ENCODE measurements at regions not wholly inside any gene's neighbourhood (a gene's known extent, or its start where the extent isn't known, plus 50 kb on each side); places are given as distances from the start of the nearest gene placed in this dataset.

DNA sequence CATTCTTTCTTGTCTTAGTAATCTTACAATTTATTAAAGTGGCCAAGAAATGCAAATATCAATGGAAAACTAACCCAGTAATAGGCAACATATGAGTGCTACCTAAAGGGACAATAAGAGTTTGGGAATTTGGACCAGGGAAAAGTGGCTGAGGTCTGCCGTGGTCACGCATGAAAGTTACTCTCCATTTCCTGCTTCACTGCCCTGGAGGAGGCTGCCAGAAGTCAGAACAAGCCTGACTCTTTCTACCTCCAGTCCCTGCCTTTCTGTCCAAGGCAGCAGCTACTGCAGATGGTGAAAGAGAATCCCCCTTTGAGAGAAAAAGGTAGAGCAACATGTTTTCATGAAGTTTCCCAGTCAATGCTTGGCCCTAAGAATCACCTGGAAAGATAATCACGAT lies 201.1 kb upstream of the ARGLU1 start:
- no peak for DNase-seq

DNA sequence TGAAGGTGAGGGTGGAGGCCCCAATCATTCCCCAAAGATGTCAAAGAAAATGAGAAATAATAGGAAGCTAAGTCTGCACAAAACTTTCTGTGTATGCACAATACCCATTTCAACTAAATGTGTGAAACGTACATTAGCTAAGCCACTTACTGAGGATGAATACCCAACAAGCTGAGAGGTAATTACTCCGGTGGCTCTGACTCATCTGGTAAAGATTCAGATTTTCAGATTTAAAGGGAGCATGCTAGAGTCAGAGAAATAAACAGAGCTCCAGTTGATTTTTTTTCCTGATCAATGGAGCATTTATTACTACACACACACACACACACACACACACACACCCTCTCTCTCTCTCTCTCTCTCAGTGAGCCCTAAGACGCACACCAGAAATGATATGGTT lies 194.8 kb upstream of the ARGLU1 start:
- DNase-seq: no peak

DNA sequence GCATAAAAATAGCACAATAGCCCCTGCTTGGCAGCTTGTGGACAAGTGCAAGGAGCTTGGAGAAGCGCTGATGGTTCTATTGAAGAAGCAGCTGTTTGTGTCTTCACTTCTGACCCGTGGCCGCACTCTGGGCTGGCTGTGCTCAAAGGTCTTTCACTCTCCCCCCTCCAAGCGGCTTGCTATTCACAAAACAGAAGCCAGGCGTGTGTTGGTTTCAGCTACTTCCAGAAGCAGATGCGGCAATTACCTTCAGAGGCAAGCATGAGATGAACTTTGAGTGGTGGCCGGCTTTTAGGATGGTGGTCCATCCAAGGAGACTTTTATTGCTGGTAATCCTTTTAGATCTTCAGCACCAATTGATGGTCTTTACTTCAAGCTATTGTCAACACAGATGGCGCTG lies 188.5 kb upstream of the ARGLU1 start:
- peak in 2 of 58 donors; percentile 2 to 6 for DNase-seq

DNA sequence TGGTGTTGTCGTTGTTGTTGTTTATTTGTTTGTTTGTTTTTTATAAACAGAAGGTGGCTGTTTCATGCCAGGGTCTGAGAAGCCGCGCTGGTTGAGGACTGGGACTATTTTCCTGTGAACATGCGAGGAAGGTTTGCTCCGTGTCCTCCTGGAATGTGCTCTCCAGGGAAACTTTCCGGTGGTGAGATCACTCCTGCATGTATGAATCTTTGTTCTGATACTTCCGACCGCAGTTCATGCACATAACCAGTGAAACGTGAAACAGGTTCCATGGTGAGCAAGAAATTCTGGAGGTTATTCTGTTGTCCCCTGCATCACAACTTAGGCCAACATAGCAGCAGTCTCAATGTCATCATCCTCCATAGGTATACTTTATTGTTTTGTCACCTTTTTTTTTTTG lies 187.6 kb upstream of the ARGLU1 start:
- no peak for DNase-seq

DNA sequence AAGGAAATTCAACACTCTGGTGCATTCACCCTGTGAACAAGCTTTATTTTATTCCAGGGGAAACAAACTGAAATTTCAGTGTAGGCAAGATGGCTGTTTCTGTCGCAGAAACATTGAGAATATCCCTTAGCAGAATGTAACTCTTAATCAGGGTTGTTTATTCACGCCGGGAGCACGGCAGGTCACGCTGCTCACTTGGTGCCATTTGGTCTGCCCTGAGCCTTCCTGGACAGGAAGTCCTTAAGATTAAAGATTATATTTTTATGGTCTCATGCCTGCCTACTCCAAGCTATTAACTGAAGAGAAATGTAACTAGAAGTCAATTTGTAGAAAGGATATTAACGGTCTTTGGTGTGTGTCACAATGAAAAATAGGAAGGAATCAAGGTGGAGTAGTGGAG lies 185.3 kb upstream of the ARGLU1 start:
- no peak for DNase-seq

DNA sequence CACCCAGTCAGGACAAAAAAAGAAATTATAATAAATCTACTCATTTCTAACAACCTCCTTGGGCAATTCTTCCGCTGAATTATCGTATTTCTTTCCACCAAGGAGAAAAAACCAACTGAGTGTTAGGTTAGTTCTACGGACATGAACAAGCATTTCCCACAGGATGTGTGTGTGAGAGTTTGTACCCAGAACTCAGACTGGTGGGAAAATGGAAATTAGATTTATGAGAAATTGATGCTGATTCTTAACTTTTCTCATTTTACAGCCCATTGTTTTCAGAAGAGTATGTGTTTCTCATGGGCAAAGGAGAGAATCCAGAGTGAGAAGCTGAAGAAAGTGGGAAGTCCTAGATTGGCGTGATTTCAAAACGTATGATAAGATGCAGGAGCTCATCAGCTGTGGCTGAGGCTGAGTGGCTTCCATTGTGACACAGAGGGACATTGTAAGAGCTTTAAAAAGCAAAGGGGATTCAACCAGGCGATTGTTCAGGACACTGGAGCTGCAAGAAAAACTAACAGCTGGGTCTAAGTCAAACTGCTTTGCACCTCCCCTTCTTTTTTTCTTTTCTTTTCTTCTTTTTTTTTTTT lies 184.7 kb upstream of the ARGLU1 start:
- DNase-seq: peak in 3 of 58 donors; percentile 8 to 22 (median 9)

DNA sequence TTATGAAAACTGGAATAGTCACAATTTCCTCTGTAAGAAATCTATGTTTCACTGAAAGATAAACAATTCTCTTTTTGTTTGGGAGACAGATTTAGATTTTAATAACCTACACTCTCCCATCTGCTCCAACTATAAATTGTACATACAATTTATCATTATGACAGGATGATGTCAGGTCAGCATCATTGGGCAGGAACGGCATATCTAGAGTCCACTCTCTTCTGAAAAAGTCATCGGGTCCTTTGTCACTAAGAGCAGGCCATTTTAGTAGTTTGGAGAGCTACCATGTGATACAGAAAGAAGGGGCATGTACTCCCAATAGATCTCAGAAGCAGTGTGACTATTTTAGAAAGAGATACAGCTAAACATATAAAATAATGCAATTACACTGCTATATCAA lies 180.8 kb upstream of the ARGLU1 start:
- DNase-seq: no peak

DNA sequence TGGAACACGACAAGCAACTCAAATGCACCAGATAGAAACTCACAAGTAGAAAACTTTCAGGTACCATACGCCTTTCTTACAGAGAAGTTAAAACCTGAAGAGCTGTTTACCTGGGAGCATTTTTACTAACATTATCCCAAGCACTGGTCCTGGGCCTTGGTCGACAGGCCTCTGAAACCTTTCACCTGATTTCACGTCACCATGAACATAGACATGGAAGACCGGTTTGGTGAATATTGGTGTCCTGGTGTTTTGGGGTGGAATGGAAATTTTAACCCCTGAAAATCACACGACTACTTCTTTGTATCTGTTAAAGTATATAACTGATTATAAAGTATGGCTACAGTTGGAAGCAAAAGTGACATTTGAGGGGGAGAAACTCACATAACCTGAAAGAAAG lies 176.6 kb upstream of the ARGLU1 start:
- no peak for DNase-seq

DNA sequence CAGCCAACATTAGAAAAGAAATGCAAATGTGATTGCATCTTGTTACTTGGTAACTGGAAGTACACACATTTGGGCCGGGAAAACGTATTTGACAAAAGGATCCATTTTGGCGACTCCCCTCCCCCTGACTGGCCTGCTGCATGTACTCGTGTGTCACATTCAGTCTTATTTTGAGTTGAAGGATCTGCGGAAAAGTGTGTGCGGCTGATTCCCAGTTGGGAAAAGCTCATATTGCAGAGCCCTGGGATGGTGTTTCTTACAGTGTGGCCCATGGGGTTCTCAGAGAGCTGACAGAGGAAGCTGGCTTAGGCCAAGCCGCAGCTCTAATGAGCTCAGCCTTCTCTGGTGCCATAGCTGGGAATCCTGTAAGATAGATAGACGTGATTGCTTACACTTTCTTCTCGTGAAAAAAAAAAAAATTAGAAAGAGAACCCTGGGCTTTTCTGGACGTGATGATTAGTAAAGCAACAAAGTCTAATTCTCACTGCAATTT lies 170.3 kb upstream of the ARGLU1 start:
- DNase-seq: peak in 11 of 58 donors; percentile 3 to 55 (median 12)

DNA sequence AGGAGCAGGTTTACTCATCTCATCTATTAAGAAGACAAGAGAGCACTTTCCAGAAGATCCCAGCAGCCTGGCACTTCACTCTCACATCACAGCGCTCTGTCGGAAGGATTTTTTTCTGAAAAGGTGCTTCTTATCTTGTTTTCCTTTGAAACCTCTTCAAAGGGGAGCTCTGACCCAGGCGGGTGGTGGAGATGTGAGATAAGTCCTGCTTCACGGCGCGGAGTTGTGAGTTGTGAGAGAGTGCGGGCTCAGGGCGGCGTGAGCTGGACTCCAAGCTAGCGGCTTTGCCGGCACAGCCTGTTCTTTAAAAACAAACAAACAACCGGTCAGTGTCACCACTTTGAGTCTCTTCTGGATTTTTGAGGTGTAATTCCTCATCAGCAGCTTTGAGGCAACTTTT lies 169.0 kb upstream of the ARGLU1 start:
- DNase-seq: no peak

DNA sequence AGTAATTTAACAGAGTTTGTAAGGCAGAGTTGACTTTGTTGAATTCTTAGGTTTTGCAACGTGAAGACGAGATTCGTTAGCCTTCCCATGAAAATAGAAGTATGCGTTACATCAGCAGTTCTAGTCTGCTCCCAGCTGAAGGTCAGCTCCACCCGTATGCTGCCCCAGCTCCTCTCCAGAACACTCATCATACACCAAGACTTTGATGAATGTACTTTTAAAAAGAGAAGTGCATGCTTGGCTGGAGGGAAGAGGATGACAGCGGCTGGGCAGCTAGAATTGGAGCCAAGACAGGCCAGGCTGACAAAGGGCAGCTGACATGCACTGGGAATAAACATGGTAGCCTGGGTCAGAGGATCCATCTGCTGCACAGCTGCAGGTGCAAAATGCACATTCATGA lies 166.3 kb upstream of the ARGLU1 start:
- DNase-seq: no peak

DNA sequence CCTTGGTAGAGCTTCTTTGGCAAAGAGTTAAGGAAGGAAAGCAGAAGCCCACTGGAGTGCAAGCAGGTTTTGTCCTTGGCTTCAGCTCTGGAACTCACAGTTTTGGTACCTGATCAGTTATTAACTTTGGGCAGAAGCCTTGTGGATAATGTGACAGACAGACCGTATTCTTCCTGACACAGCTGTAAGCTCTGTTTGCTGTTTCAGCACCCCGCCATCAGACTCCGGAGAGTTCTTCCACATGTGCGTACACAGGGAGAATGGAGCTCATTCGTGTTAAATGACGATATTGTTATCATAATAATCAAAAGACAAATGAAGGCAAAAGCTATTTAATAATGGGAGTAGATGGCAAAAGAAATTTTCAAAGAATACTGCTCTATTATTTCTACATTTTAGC lies 155.1 kb upstream of the ARGLU1 start:
- no peak for DNase-seq

DNA sequence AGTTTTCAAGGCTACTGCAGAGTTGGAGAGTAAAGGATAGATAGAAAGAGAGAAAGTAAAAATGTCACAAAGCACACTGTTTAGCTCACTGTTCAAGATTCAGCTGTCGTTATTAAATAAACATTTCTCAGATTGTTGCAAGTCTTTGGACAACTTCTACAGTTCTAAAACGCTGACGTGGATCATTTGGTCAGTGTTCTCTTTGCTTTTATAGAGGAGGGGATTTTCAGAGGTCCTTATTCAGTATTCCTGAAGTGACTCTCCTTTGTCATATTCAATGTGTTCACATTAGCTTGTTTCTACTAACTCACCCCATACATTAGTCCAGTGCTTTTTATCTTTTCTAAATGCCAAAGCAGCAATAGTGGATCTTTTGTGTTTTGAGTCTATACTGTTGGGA lies 154.7 kb upstream of the ARGLU1 start:
- DNase-seq: no peak

DNA sequence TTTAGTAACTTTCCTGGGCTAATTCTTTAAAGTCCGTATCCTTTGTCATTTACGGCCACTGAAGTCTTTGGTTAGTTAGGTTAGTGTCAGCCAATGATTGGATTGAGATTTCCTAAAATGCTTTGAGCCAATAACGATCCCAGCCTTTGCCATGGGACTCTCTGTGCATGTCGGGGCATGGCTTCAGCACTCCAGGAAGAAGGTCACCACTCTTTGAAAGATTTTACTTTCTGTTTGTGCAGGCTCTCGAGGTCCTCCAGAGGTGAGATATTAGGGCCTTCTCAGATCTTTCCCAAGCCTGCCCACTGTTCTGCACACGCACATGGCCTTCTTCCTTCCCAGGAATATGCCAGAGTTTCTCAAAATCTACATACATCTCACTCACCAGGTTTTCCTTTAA lies 153.7 kb upstream of the ARGLU1 start:
- DNase-seq: no peak

DNA sequence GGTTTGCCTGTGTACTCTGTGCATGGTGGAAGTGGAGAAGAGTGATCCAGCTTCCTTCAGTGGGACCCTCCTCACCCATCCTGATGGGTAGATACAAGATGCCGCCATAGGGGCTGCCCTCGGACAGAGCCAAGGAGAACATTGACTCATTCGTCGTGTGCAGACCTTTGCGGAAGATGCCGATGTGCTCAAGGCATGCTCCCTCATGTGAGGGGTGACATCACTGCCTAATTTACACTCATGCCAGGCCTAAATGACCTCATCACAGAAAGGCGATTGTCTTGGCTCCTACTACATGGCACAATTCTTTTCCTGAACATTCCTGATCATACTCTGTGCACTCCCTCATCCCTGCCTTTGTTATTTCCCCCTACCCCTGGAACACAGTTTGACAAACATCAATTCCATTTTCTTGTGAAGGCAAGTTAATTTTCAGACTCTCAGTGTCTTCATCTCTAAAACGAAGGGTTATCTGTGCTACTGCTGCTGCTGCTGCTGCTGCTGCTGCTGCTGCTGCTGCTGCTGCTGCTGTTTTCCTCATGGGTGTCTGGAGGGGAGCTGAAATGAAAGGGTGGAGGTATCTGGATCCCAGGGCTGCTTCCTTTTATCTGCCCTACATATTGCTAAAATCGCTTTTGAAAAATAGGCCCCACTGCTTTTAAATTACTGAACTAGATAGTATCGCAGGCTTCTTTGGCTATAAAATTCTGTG lies 146.5 kb upstream of the ARGLU1 start:
- peak in 4 of 58 donors; percentile 2 to 52 (median 30) for DNase-seq

DNA sequence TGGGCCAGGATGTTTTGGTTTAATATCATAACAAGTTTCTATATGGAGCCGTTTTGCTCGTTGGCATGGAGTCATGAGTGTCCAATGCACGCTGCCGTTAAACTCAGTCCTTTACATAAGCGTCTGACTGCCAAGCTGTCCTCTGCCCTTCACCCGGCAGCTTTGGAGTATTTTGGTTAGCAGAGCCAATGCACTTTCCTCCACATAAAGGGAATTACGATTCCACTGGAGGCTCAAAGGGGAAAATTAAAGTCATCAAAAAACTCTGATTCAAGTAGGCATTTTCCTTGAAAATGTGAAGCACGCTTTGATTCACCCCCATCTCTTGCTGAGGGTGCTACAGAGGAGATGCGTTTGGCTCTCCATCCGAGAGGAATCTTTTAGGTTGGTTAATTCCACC lies 144.4 kb upstream of the ARGLU1 start:
- no peak for DNase-seq

DNA sequence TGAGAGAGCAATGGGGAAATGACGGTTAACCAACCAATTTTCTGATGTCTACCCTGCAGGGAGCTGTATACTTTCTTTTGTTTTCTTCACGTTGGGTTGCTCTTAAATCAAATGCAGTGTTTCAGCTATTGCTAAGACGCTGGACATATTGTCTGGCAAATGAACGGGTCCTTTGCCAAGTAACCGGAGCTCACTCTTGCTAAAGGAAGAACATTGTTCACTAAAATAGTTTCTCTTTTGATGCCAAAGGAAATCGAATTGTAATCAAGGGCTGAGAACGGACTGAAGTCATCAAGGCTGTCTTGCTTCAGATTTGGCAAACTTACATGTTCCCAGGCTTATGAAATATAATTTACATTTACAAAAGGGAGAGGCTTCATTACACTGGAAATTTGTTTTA lies 142.3 kb upstream of the ARGLU1 start:
- DNase-seq: peak in 2 of 58 donors; percentile 2 to 7

DNA sequence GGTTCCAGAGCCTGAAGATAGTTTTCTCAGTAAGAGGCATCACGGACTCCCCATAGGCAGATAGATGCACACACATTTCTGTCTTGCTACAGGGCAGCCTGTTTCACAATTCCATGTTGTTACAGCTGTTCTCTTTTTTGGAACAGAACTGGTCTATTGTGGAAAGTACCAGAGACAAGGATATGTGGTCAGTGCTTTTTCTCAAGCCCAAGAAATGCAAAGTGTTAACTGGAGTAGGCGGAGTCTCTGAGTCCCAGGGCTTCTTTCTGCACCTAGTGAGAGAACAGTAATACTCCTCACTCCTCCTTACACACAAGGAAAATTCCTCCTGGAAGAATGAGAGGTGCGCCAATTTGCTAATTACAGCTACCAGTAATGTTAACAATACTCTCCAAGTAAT lies 141.6 kb upstream of the ARGLU1 start:
- DNase-seq: no peak

DNA sequence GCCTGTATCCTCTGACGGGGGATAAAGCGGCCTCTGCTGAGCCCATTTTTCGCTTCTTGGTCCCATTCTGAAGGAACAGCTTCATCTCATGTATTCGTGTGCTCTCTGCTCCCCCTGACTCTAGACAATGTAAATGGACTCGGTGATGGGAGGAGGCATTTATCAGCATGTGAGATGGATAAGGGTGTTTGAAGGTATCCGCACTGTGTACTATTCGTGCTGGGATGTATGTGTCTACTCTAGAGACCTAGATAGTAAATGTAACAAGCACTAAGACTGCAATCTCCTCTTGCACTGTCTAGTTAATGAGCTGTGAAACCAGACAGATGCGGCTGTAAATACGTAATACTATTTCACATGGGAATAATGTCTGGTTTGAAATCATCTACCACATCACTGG lies 134.6 kb upstream of the ARGLU1 start:
- no peak for DNase-seq

DNA sequence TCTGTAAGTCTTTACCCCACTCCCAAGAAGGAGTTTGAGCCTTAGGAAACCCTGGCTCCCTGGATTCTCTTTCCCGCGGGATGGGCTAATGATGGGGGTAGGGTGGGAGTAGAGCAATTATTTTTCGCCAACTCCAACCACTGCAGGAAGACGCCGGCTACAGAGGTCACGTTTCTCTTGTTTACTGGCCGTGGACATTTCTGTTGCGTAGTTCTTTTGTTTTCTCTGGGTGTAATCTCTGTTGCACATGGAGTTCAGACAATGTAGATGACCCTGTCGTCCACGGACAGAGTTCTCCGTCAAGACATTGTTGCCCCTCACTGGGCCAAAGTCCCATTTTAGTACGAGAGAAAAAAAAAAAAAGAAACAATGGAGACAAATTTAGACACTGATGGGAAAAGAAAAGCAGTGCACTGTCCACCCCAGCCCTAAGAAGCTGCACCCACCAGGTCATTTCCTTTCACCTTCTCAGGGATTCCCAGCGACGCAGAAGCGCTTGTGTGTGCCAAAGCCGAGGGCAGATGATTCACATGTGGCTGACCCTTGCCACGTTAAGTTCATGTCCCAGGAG lies 133.9 kb upstream of the ARGLU1 start:
- DNase-seq: no peak

DNA sequence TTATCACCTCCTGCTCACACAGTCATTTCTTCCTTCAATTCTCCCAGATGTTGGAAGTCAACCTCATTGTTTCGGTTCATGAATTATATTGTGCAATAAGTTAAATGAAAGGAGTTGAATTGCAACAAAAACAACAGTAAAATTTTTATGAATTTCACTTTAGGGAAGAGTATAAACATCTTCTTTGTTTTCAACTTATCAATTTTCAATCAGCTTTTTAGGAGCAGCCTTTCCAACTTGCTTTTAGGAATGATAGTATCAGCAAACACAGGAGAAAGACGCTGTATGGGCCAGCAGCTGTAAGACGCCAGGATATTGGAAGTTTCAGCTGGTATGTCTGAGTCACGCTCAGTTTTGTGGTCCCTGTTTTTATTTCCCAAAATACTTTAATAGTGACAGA lies 132.5 kb upstream of the ARGLU1 start:
- DNase-seq: no peak

DNA sequence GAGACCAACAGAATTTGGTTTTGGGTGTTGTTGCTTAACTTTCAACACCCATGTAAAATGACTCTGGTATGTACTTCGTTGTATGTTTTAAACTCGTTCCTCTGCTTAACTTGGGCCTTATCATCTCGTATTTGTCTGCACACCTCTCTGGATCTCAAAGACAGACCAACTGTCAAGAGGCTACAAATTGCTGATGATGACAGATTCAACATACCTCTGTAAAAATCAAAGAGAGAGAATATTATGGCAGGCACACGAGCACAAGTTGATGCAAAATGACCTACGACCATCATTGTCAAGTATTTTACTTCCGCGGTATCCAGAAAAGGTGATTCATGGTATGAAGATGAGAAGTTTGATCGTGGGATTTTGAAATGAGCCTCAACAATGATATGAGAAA lies 132.1 kb upstream of the ARGLU1 start:
- no peak for DNase-seq

DNA sequence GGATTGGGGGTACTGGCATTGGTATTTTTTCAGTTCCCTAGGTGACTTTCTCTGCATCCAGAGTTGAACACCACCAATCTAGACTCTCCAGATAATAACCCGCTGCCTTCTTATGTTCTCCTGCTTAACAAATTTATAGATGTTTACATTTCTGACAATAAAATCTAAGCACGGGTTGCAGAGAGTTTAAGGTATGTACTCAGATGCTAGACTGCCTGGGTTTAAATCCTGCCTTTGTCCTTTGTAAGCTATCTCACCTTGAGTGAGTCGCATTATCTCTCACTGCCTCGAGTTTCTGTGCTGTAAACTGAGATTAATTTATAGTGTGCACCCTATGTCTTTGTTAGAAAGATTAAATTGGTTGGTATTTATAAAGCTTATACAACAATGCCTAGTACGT lies 131.4 kb upstream of the ARGLU1 start:
- no peak for DNase-seq

Data from anterior cingulate cortex (tissue), 58 donors.